K562 (cell line): ENCODE measurements at regions not wholly inside any gene's neighbourhood (a gene's known extent, or its start where the extent isn't known, plus 50 kb on each side); places are given as distances from the start of the nearest gene placed in this dataset.

Source experiments
- ATAC-seq: fragments of 200-7000 bp; cut with Tn5 transposase; 3 replicates; pipeline ENCODE4 v1.9.1; 2020; ENCODE audit warnings: moderate library complexity
- BruUV-seq: library from RNA; stranded (reverse); fragments of 400-500 nt; replicated peaks from 2 replicates; lab custom pipeline; 2021; lab: Mats Ljungman, UMichigan
- CTCF ChIA-PET: fragments of 300-600 bp; formaldehyde crosslinking; extraction: SDS; loops from one replicate; lab custom pipeline; 2021; ENCODE audit warnings: low intra/inter-chr PET ratio; lab: Yijun Ruan, JAX
- POLR2A ChIA-PET: fragments of 300-600, 350-650 bp; sonication (Branson Sonifier 250); formaldehyde crosslinking; extraction: SDS; loops from one replicate; lab custom pipeline; 2021; ENCODE audit warnings: antibody characterized with exemption, inconsistent platforms; lab: Yijun Ruan, JAX
- DNase-seq, 4 experiments: peaks; one replicate each; pipeline versions ENCODE4 v3.0.0 to v3.0.0-alpha.2; 2011 to 2018; ENCODE audit warnings: low spot score in 3 of 4, mixed read lengths in 3 of 4; ENCODE audit errors: extremely low read depth in 1 of 4
- FAIRE-seq: peaks from 2 replicates; lab custom pipeline; 2011; peaks lifted over from hg19 to GRCh38; lab: Jason Lieb, UNC
- H2AFZ ChIP-seq: 2 replicates; pipeline ENCODE4 v1.6.0; 2011; ENCODE audit warnings: low read depth, low read length, control low read depth, inconsistent platforms
- H3K27ac ChIP-seq: fragments of 200-600 bp; 3 replicates; pipeline ENCODE4 v1.8.0; 2011; ENCODE audit warnings: low read depth, mild to moderate bottlenecking, control low read depth, inconsistent platforms, low read length, moderate library complexity, mixed read lengths; ENCODE audit errors: extremely low read depth
- H3K27me3 ChIP-seq, 2 experiments: fragments of 300-600 bp in 1 of 2; 2 replicates in 1 of 2; 3 replicates in 1 of 2; pipeline versions ENCODE4 v1.6.0 to v1.8.0; 2011; ENCODE audit warnings: inconsistent platforms in 2 of 2, low read length in 2 of 2, mild to moderate bottlenecking in 1 of 2, mixed read lengths in 1 of 2, moderate library complexity in 1 of 2; ENCODE audit not compliant: control insufficient read depth in 2 of 2, insufficient read depth in 2 of 2
- H3K36me3 ChIP-seq: fragments of 300-600 bp; 3 replicates; pipeline ENCODE4 v1.8.0; 2011; ENCODE audit warnings: mild to moderate bottlenecking, low read length, inconsistent platforms; ENCODE audit not compliant: control insufficient read depth, insufficient read depth
- H3K4me1 ChIP-seq, 2 experiments: fragments of 200-600 bp in 1 of 2; replicated peaks in 1 of 2; 2 replicates in 1 of 2; 3 replicates in 1 of 2; pipeline versions ENCODE4 v1.5.1 to v1.8.0; 2011; ENCODE audit warnings: inconsistent platforms in 2 of 2, low read length in 2 of 2, mild to moderate bottlenecking in 1 of 2, mixed read lengths in 1 of 2, moderate library complexity in 1 of 2; ENCODE audit not compliant: control insufficient read depth in 2 of 2, insufficient read depth in 2 of 2
- H3K4me2 ChIP-seq: 2 replicates; pipeline ENCODE4 v1.6.1; 2011; ENCODE audit warnings: low read length, control low read depth, inconsistent platforms, mixed read lengths; ENCODE audit not compliant: insufficient read depth
- H3K4me3 ChIP-seq: fragments of 200-600 bp; sonication (generic), shearing (Covaris generic); 2 replicates; pipeline ENCODE4 v1.5.1; 2016; ENCODE audit warnings: control low read depth, inconsistent platforms
- H3K79me2 ChIP-seq: fragments of 200-600 bp; 3 replicates; pipeline ENCODE4 v1.8.0; 2011; ENCODE audit warnings: low read length, inconsistent platforms; ENCODE audit not compliant: control insufficient read depth, insufficient read depth
- H3K9ac ChIP-seq, 2 experiments: 2 replicates each; pipeline versions ENCODE4 v1.6.0 to v1.6.1; 2011; ENCODE audit warnings: low read depth in 2 of 2, low read length in 2 of 2, control low read depth in 1 of 2, inconsistent platforms in 1 of 2, mild to moderate bottlenecking in 1 of 2, mixed read lengths in 1 of 2; ENCODE audit not compliant: insufficient read depth in 1 of 2
- H3K9me1 ChIP-seq: one replicate; pipeline ENCODE4 v1.6.0; 2011; ENCODE audit warnings: inconsistent platforms, mild to moderate bottlenecking, low read length, moderate library complexity; ENCODE audit not compliant: control insufficient read depth, insufficient read depth
- H3K9me3 ChIP-seq: replicated peaks from 2 replicates; pipeline ENCODE4 v1.5.1; 2011; ENCODE audit warnings: low read depth, low read length, inconsistent platforms; ENCODE audit not compliant: control insufficient read depth, insufficient read depth
- H4K20me1 ChIP-seq: replicated peaks from 2 replicates; pipeline ENCODE4 v1.6.1; 2011; ENCODE audit warnings: low read length, inconsistent platforms, mixed read lengths; ENCODE audit not compliant: control insufficient read depth, insufficient read depth
- ARID4B ChIP-seq: sonication (generic); formaldehyde crosslinking; IDR thresholded peaks from 2 replicates; pipeline ENCODE4 v1.8.0; 2022; ENCODE audit warnings: mild to moderate bottlenecking, missing genetic modification reagents
- FIP1L1 ChIP-seq: fragments of 200-400 bp; formaldehyde crosslinking; IDR thresholded peaks from 2 replicates; pipeline ENCODE4 v1.6.1; 2018; ENCODE audit warnings: mild to moderate bottlenecking, low read depth, low read length; ENCODE audit not compliant: poor library complexity, severe bottlenecking
- HNRNPK ChIP-seq: fragments of 200-400 bp; formaldehyde crosslinking; IDR thresholded peaks from one replicate; pipeline ENCODE4 v1.6.1; 2018; ENCODE audit warnings: mild to moderate bottlenecking, low read depth, low read length; ENCODE audit not compliant: poor library complexity, severe bottlenecking
- KLF10 ChIP-seq: fragments of 250-450 bp; sonication (Bioruptor Pico); IDR thresholded peaks from 2 replicates; pipeline ENCODE4 v1.6.1; 2021; ENCODE audit warnings: matching md5 sums
- NCOA1 ChIP-seq: fragments of 450-650 bp; IDR thresholded peaks from 2 replicates; pipeline ENCODE4 v1.6.1; 2016; ENCODE audit warnings: low read depth
- NFE2L1 ChIP-seq: fragments of 450-650 bp; IDR thresholded peaks from 2 replicates; pipeline ENCODE4 v1.6.1; 2016; ENCODE audit warnings: missing genetic modification characterization, low read depth, mild to moderate bottlenecking, missing compliant biosample characterization, moderate library complexity, borderline replicate concordance
- NR2C1 ChIP-seq, 2 experiments: fragments of 450-650 bp; IDR thresholded peaks; 2 replicates each; pipeline ENCODE4 v1.6.1; 2017; ENCODE audit warnings: mild to moderate bottlenecking in 2 of 2, antibody characterized with exemption in 1 of 2, inconsistent platforms in 1 of 2, missing compliant biosample characterization in 1 of 2, missing genetic modification characterization in 1 of 2
- NR2F6 ChIP-seq: fragments of 450-650 bp; formaldehyde crosslinking; IDR thresholded peaks from 2 replicates; pipeline ENCODE4 v1.4.0; 2020; ENCODE audit warnings: mild to moderate bottlenecking
- POLR2A ChIP-seq: fragments of 450-650 bp; conservative IDR thresholded peaks from 2 replicates; pipeline ENCODE4 v1.6.1; 2016
- POLR2AphosphoS2 ChIP-seq: IDR thresholded peaks from 2 replicates; pipeline ENCODE4 v1.6.1; 2012; ENCODE audit warnings: low read length, improper control_type of control experiment
- ZNF277 ChIP-seq: fragments of 250-450 bp; sonication (Bioruptor Pico); IDR thresholded peaks from 2 replicates; pipeline ENCODE4 v1.8.0; 2022; ENCODE audit warnings: inconsistent platforms, mild to moderate bottlenecking, moderate library complexity, borderline replicate concordance
- ZNF717 ChIP-seq: fragments of 250-450 bp; sonication (Bioruptor Pico); IDR thresholded peaks from 2 replicates; pipeline ENCODE4 v1.5.0; 2021
- ZNF830 ChIP-seq: fragments of 250-450 bp; sonication (Bioruptor Pico); IDR thresholded peaks from 2 replicates; pipeline ENCODE4 v1.5.0; 2021; ENCODE audit warnings: mild to moderate bottlenecking
- WGBS: fragments of 100-300 bp; shearing (Covaris generic); methylation state at CpG from one replicate; pipeline ENCODE4 v1.1.6; 2016; ENCODE audit warnings: low coverage, mixed read lengths; ENCODE audit not compliant: insufficient coverage; ENCODE audit errors: missing lambda C conversion rate; 5-methylcytosine and 5-hydroxymethylcytosine counted together
- in situ Hi-C: fragments of 300-500 bp; cut with MboI; formaldehyde crosslinking; loops from 4 replicates; pipeline ENCODE4 v1.15.0; 2018; ENCODE audit warnings: inconsistent platforms, mixed read lengths
- intact Hi-C: fragments of 100-400 bp; cut with micrococcal nuclease; formaldehyde crosslinking; loops from 2 replicates; pipeline ENCODE4 v1.14.2; 2022
- TF ChIP-seq, protein P1 (sequence below): fragments of 250-450 bp; sonication (Bioruptor Pico); IDR thresholded peaks from 2 replicates; pipeline ENCODE4 v1.8.0; 2021; ENCODE audit warnings: borderline replicate concordance, mild to moderate bottlenecking, moderate library complexity; ENCODE audit not compliant: poor library complexity, severe bottlenecking
- TF ChIP-seq, protein P2 (sequence below): fragments of 250-450 bp; sonication (Bioruptor Pico); IDR thresholded peaks from 2 replicates; pipeline ENCODE4 v1.8.0; 2022; ENCODE audit warnings: inconsistent platforms

DNA sequence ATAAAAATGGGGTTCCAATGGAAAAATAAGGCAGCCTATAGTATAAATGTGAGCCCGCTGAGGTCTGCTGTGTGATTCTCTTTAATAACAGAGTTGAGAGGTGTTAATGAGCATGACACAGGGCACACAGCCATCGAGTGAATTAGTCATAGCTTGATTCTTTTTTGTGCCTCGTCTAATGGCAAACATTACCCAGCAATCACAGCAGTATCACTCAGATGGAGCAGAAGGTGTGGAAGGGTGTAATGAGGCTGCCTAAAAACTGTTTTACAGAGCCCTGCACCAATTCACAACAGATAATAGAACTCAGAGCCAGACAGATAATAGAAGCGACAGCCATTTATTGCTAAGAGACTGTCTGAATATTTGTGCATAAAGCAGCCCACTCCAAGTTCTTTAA, 178.6 kb upstream of the TPRG1 start:
- Histone ChIP-seq H3K9me3 (no peaks in the 10 kb centered on the region; the same call in 1 of the 2 replicates), H3K36me3 (no peaks in the 10 kb centered on the region), H4K20me1 (no peaks in the 10 kb centered on the region), H3K79me2 (no peaks in the 10 kb centered on the region), H3K4me1 (no peaks in the 10 kb centered on the region), H3K4me3 (no peak overlapping the region), H3K9ac (no peak overlapping the region), H3K4me2 (no peak overlapping the region), H3K9me1 (no peaks in the 10 kb centered on the region), H2AFZ (no peak overlapping the region), H3K27me3 (no peaks in the 10 kb centered on the region), H3K27ac (no peak overlapping the region)
- BruUV-seq, result no TSS peak
- TF ChIP-seq FIP1L1 (no peak), ZNF830 (no peak), HNRNPK (no peak), POLR2AphosphoS2 (no peak), KLF10 (CRISPR knock-in tag) (no peak), NR2F6 (CRISPR knock-in tag) (no peak), ZNF717 (CRISPR knock-in tag) (no peak), NR2C1 (IDR thresholded peaks at IDR 0.05) (no peak), NR2C1 (tag; IDR thresholded peaks at IDR 0.05) (no peak), ARID4B (CRISPR knock-in tag) (no peak), ZNF277 (CRISPR knock-in tag) (no peak), NFE2L1 (tag) (no peak), NCOA1 (no peak), POLR2A (no peak)
- TF ChIP-seq, protein P1, sequence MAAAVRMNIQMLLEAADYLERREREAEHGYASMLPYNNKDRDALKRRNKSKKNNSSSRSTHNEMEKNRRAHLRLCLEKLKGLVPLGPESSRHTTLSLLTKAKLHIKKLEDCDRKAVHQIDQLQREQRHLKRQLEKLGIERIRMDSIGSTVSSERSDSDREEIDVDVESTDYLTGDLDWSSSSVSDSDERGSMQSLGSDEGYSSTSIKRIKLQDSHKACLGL (CRISPR knock-in tag), result no peak
- TF ChIP-seq, protein P2, sequence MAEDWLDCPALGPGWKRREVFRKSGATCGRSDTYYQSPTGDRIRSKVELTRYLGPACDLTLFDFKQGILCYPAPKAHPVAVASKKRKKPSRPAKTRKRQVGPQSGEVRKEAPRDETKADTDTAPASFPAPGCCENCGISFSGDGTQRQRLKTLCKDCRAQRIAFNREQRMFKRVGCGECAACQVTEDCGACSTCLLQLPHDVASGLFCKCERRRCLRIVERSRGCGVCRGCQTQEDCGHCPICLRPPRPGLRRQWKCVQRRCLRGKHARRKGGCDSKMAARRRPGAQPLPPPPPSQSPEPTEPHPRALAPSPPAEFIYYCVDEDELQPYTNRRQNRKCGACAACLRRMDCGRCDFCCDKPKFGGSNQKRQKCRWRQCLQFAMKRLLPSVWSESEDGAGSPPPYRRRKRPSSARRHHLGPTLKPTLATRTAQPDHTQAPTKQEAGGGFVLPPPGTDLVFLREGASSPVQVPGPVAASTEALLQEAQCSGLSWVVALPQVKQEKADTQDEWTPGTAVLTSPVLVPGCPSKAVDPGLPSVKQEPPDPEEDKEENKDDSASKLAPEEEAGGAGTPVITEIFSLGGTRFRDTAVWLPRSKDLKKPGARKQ, result no peak
- CTCF ChIA-PET, result no interaction called here
- in situ Hi-C loops (no loop called here), intact Hi-C loops (no loop called here)
- 1% methylated on average over 4 of the region's 4 CpGs for WGBS
- FAIRE-seq, result no peak
- DNase-seq, result no peak
- POLR2A ChIA-PET, result no interaction called here
- no peak for ATAC-seq
